C4-2B (cell line): ENCODE measurements at regions not wholly inside any gene's neighbourhood (a gene's known extent, or its start where the extent isn't known, plus 50 kb on each side); places are given as distances from the start of the nearest gene placed in this dataset.

Experiments
- ZFX ChIP-seq: fragments of 450-650 bp; IDR thresholded peaks from 2 replicates; pipeline ENCODE4 v1.6.1; 2017
- TF ChIP-seq, protein P1 (sequence below): fragments of 450-650 bp; conservative IDR thresholded peaks from 2 replicates; pipeline ENCODE4 v1.5.1; 2017; ENCODE audit warnings: mild to moderate bottlenecking

DNA sequence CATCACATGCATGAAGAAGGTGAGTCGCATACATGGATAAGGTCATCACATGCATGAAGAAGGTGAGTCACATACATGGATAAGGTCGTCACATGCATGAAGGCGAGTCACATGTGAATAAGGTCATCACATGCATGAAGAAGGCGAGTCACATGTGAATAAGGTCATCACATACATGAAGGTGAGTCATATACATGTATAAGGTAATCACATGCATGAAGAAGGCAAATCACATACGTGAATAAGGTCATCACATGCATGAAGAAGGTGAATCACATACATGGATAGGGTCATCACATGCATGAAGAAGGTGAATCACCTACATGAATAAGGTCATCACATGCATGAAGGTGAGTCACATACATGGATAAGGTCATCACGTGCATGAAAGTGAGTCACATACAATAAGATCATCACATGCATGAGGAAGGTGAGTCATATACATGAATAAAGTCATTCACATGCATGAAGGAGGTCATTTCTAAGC is 105.1 kb upstream of the SDK2 start:
- TF ChIP-seq, protein P1, sequence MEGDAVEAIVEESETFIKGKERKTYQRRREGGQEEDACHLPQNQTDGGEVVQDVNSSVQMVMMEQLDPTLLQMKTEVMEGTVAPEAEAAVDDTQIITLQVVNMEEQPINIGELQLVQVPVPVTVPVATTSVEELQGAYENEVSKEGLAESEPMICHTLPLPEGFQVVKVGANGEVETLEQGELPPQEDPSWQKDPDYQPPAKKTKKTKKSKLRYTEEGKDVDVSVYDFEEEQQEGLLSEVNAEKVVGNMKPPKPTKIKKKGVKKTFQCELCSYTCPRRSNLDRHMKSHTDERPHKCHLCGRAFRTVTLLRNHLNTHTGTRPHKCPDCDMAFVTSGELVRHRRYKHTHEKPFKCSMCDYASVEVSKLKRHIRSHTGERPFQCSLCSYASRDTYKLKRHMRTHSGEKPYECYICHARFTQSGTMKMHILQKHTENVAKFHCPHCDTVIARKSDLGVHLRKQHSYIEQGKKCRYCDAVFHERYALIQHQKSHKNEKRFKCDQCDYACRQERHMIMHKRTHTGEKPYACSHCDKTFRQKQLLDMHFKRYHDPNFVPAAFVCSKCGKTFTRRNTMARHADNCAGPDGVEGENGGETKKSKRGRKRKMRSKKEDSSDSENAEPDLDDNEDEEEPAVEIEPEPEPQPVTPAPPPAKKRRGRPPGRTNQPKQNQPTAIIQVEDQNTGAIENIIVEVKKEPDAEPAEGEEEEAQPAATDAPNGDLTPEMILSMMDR, result no peak
- TF ChIP-seq ZFX, result no peak
